Pancreas (tissue), 10 donors: ENCODE measurements at regions not wholly inside any gene's neighbourhood (a gene's known extent, or its start where the extent isn't known, plus 50 kb on each side); places are given as distances from the start of the nearest gene placed in this dataset.

Experiments
- ATAC-seq, 4 donors: fragments of 200-7000 bp; cut with Tn5 transposase; one replicate each; pipeline versions ENCODE4 v1.8.0 to v1.9.1; 2020; ENCODE audit warnings: mild to moderate bottlenecking in 4 of 4, moderate library complexity in 4 of 4
- DNase-seq, 6 donors: peaks; one replicate each; pipeline ENCODE4 v3.0.0-alpha.2; 2020
- FAIRE-seq: peaks from 2 replicates; lab custom pipeline; 2012; peaks lifted over from hg19 to GRCh38; lab: Jason Lieb, UNC
- H3K27ac ChIP-seq, 4 donors: fragments of 200-600 bp; sonication (generic); 1 replicate in 3 of 4; 2 replicates in 1 of 4; pipeline versions ENCODE4 v1.5.0 to v1.8.0; 2020
- H3K27me3 ChIP-seq, 4 donors: fragments of 200-600 bp; one replicate each; pipeline ENCODE4 v1.8.0; 2021
- H3K36me3 ChIP-seq, 3 donors: fragments of 200-600 bp; sonication (generic) in 1 of 3; one replicate each; pipeline versions ENCODE4 v1.5.0 to v1.8.0; 2020 to 2021
- H3K4me1 ChIP-seq, 3 donors: fragments of 200-600 bp; one replicate each; pipeline ENCODE4 v1.8.0; 2021
- H3K4me3 ChIP-seq, 4 donors: fragments of 200-600 bp; sonication (generic) in 2 of 4; one replicate each; pipeline versions ENCODE4 v1.5.0 to v1.8.0; 2020 to 2021
- H3K9me3 ChIP-seq, 4 donors: fragments of 200-600 bp; one replicate each; pipeline ENCODE4 v1.8.0; 2021
- WGBS, 2 donors: extraction: QIAGEN DNeasy Blood & Tissue Kit; methylation state at CpG; one replicate each; pipeline ENCODE4 v1.1.7; 2013; 5-methylcytosine and 5-hydroxymethylcytosine counted together
- intact Hi-C, 3 donors: fragments of 100-400 bp; cut with DNase I; formaldehyde crosslinking; loops; one replicate each; pipeline versions ENCODE4 v1.11.1 to v1.14.2; 2022
- TF ChIP-seq, protein P1 (sequence below), 4 donors: fragments of 200-600 bp; sonication (generic) in 3 of 4; IDR thresholded peaks; one replicate each; pipeline versions ENCODE4 v1.5.0 to v1.8.0; 2021; ENCODE audit warnings: antibody characterized with exemption in 4 of 4
- donor health status: healthy with polysubstance abuse.
- donor health status: DM: no; HTN: no; CAD: no; lungs with moderate emphysema.
- donor health status: DM: no; HTN: no; CAD: no.
- donor health status: control.
- donor health status: control.
- donor health status: Bipolar disorder and iron deficiency.
- donor health status: DM: yes; HTN: yes; CAD: no.
- donor health status: DM: no; HTN: no; CAD: no.
- donor health status: DM: no; HTN: no; CAD: no.
- donor health status: DM: yes; HTN: yes; CAD: no.

GRCh38 chr10:63767138-63767801 lies 246.1 kb downstream of the REEP3 start:
- Histone ChIP-seq H3K4me3 (no peak overlapping the region), H3K27ac (no peak overlapping the region), H3K36me3 (no peaks in the 10 kb centered on the region), H3K4me1 (no peaks in the 10 kb centered on the region), H3K27me3 (no peaks in the 10 kb centered on the region), H3K9me3 (no peaks in the 10 kb centered on the region)
- intact Hi-C loops, result no loop called here
- TF ChIP-seq, protein P1, sequence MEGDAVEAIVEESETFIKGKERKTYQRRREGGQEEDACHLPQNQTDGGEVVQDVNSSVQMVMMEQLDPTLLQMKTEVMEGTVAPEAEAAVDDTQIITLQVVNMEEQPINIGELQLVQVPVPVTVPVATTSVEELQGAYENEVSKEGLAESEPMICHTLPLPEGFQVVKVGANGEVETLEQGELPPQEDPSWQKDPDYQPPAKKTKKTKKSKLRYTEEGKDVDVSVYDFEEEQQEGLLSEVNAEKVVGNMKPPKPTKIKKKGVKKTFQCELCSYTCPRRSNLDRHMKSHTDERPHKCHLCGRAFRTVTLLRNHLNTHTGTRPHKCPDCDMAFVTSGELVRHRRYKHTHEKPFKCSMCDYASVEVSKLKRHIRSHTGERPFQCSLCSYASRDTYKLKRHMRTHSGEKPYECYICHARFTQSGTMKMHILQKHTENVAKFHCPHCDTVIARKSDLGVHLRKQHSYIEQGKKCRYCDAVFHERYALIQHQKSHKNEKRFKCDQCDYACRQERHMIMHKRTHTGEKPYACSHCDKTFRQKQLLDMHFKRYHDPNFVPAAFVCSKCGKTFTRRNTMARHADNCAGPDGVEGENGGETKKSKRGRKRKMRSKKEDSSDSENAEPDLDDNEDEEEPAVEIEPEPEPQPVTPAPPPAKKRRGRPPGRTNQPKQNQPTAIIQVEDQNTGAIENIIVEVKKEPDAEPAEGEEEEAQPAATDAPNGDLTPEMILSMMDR (IDR thresholded peaks at IDR 0.05), result no peak
- 57 to 70% methylated on average over 4 of the region's 4 CpGs for WGBS, 2 donors
- ATAC-seq (peak in 3 of 4 donors; percentile 53 to 63 (median 57)), FAIRE-seq (no peak), DNase-seq (no peak)

DNA sequence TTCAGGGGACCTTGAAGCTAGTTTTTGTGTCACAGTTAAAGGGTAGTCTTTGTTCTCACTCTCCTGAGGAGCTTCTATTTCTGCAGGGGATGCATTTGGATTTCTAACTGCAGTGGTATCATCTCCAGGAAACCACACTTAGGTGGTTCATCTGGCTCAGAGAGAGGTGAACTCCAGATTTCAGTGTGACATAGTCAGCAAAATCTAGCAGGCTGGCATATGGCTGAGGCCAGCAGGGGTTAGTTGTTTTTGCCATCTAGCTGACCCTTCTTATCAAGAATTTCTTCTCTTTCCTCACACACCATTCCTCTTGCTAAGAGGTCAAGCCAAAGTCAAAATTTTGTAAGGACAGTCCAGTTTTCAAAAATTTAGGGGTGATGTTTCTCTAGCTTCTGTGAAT lies 248.2 kb downstream of the REEP3 start:
- Histone ChIP-seq H3K27me3 (no peaks in the 10 kb centered on the region), H3K9me3 (no peaks in the 10 kb centered on the region), H3K27ac (no peak overlapping the region), H3K36me3 (no peaks in the 10 kb centered on the region), H3K4me3 (no peak overlapping the region), H3K4me1 (peaks cover 0 to 6% (median 0%) of the 10 kb centered on the region in 3 donors)
- TF ChIP-seq, protein P1 (IDR thresholded peaks at IDR 0.05), result no peak
- FAIRE-seq, result no peak
- intact Hi-C loops, result no loop called here
- no peak for DNase-seq
- no peak for ATAC-seq

- WGBS, 2 donors, result 67 to 69% methylated on average over 7 of the region's 7 CpGs
- no peak for FAIRE-seq
Observed at GRCh38 chr10:63770523-63770922, 249.3 kb downstream of the REEP3 start.

DNA sequence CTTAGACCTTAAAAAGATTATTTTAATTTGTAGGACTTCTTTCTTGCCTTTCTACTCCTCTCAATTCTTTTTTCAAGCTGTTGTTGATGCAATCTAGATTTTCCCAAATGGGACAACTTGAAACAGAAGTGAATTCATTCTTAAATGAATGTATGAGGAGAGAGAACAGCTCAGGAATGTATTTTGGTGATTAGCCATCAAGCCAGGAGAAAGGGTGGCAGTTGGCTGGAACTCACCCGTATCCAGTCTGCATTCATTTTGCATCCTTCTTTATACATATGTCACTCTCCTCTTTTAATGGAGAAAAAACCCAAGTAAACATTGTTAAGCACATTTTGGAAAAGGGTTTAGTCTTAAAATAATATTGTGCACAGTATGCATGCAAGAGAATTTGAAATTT lies 251.3 kb downstream of the REEP3 start:
- H3K4me1 ChIP-seq, result peaks cover 0 to 7% (median 0%) of the 10 kb centered on the region in 3 donors
- H3K4me3 ChIP-seq, result no peak overlapping the region
- intact Hi-C loops, result no loop called here
- H3K9me3 ChIP-seq, result no peaks in the 10 kb centered on the region
- H3K36me3 ChIP-seq, result no peaks in the 10 kb centered on the region
- FAIRE-seq (no peak), ATAC-seq (no peak), DNase-seq (no peak)
- TF ChIP-seq, protein P1 (IDR thresholded peaks at IDR 0.05), result no peak
- no peak overlapping the region for H3K27ac ChIP-seq
- WGBS, 2 donors, result 35 to 49% methylated on average over 1 of the region's 1 CpG
- H3K27me3 ChIP-seq, result no peaks in the 10 kb centered on the region

More at GRCh38 chr10:63770523-63770922, 249.3 kb downstream of the REEP3 start:
- H3K4me3 ChIP-seq, result no peak overlapping the region
- peaks cover 0 to 7% (median 0%) of the 10 kb centered on the region in 3 donors for H3K4me1 ChIP-seq
- H3K27me3 ChIP-seq, result no peaks in the 10 kb centered on the region
- ATAC-seq, result no peak
- H3K36me3 ChIP-seq, result no peaks in the 10 kb centered on the region
- TF ChIP-seq, protein P1 (IDR thresholded peaks at IDR 0.05), result no peak
- no peak for DNase-seq
- no peak overlapping the region for H3K27ac ChIP-seq
- intact Hi-C loops, result no loop called here
- H3K9me3 ChIP-seq, result no peaks in the 10 kb centered on the region

GRCh38 chr10:63773106-63773505 lies 251.9 kb downstream of the REEP3 start:
- Histone ChIP-seq H3K36me3 (no peaks in the 10 kb centered on the region), H3K4me1 (peaks cover 0 to 7% (median 0%) of the 10 kb centered on the region in 3 donors), H3K9me3 (no peaks in the 10 kb centered on the region), H3K27me3 (no peaks in the 10 kb centered on the region), H3K4me3 (no peak overlapping the region), H3K27ac (no peak overlapping the region)
- ATAC-seq, result no peak
- no peak for FAIRE-seq
- intact Hi-C loops, result no loop called here
- no peak for DNase-seq
- TF ChIP-seq, protein P1 (IDR thresholded peaks at IDR 0.05), result no peak
- WGBS, 2 donors, result 26 to 53% methylated on average over 1 of the region's 1 CpG
